K562 (cell line): ENCODE measurements at regions not wholly inside any gene's neighbourhood (a gene's known extent, or its start where the extent isn't known, plus 50 kb on each side); places are given as distances from the start of the nearest gene placed in this dataset.

ENCODE experiments used
- BCLAF1 ChIP-seq, 2 experiments: fragments of 450-650 bp in 1 of 2; IDR thresholded peaks; 2 replicates each; pipeline ENCODE4 v1.6.1; 2011 to 2017; ENCODE audit warnings: low read depth in 2 of 2, antibody characterized with exemption in 1 of 2, borderline replicate concordance in 1 of 2, low read length in 1 of 2, mild to moderate bottlenecking in 1 of 2, mixed read lengths in 1 of 2; ENCODE audit not compliant: control insufficient read depth in 1 of 2
- CREB5 ChIP-seq: fragments of 250-450 bp; sonication (Bioruptor Pico); IDR thresholded peaks from 2 replicates; pipeline ENCODE4 v1.5.0; 2020; ENCODE audit warnings: mild to moderate bottlenecking
- FOXM1 ChIP-seq, 2 experiments: fragments of 450-650 bp in 1 of 2; sonication (generic) in 1 of 2; formaldehyde crosslinking in 1 of 2; IDR thresholded peaks; 2 replicates each; pipeline versions ENCODE4 v1.6.1 to v1.9.0; 2017 to 2022; ENCODE audit warnings: low read depth in 2 of 2, mild to moderate bottlenecking in 2 of 2, missing genetic modification reagents in 1 of 2, moderate library complexity in 1 of 2
- HDAC8 ChIP-seq: fragments of 450-650 bp; IDR thresholded peaks from 2 replicates; pipeline ENCODE4 v1.6.1; 2016; ENCODE audit warnings: mild to moderate bottlenecking, missing genetic modification characterization, moderate library complexity, missing compliant biosample characterization
- KDM5B ChIP-seq: fragments of 200-600 bp; sonication (generic); IDR thresholded peaks from 2 replicates; pipeline ENCODE4 v1.6.1; 2012; ENCODE audit warnings: low read depth, mild to moderate bottlenecking, moderate library complexity, low read length, control low read depth, inconsistent platforms; ENCODE audit not compliant: insufficient replicate concordance
- LARP7 ChIP-seq: fragments of 450-650 bp; IDR thresholded peaks from 2 replicates; pipeline ENCODE4 v1.6.1; 2016
- TCF7 ChIP-seq: sonication (generic); IDR thresholded peaks from 2 replicates; pipeline ENCODE4 v1.6.1; 2016; ENCODE audit warnings: antibody characterized with exemption, borderline replicate concordance
- TGIF2 ChIP-seq: sonication (generic); formaldehyde crosslinking; IDR thresholded peaks from 2 replicates; pipeline ENCODE4 v1.8.1; 2022; ENCODE audit warnings: mild to moderate bottlenecking, missing genetic modification reagents, moderate library complexity
- ZNF395 ChIP-seq: fragments of 200-800 bp; sonication (Bioruptor generic); IDR thresholded peaks from 2 replicates; pipeline ENCODE4 v1.6.1; 2017; ENCODE audit warnings: missing genetic modification characterization, missing compliant biosample characterization

- TF ChIP-seq ZNF395 (CRISPR knock-in tag) (no peak), KDM5B (no peak), CREB5 (CRISPR knock-in tag) (no peak), BCLAF1 (IDR thresholded peaks at IDR 0.05; ENCODE audit: borderline replicate concordance in 1 of 2, control insufficient read depth in 1 of 2, low read depth in 2 of 2, low read length in 1 of 2) (no peak), LARP7 (no peak), TCF7 (no peak), TGIF2 (CRISPR knock-in tag) (no peak), HDAC8 (tag) (no peak), FOXM1 (IDR thresholded peaks at IDR 0.05; ENCODE audit: low read depth) (no peak), FOXM1 (CRISPR knock-in tag; IDR thresholded peaks at IDR 0.05; ENCODE audit: low read depth) (no peak)
Measured at GRCh38 chr5:12910641-12911040, 1006.4 kb upstream of the CTNND2 start (continued).
